Endothelial cell of umbilical vein (primary cell): ENCODE measurements at regions not wholly inside any gene's neighbourhood (a gene's known extent, or its start where the extent isn't known, plus 50 kb on each side); places are given as distances from the start of the nearest gene placed in this dataset.

Experiments
- BruUV-seq: library from RNA; stranded (reverse); fragments of 400-500 nt; replicated peaks from 2 replicates; lab custom pipeline; 2021; lab: Mats Ljungman, UMichigan
- CTCF ChIA-PET: fragments of 300-600, 350-600 bp; sonication (Branson Sonifier 250); formaldehyde crosslinking; loops from one replicate; lab custom pipeline; 2021; ENCODE audit warnings: antibody characterized with exemption, inconsistent platforms; lab: Charles Lee
- POLR2A ChIA-PET: fragments of 300-600, 350-600 bp; sonication (Branson Sonifier 250); formaldehyde crosslinking; loops from one replicate; lab custom pipeline; 2021; ENCODE audit warnings: antibody characterized with exemption, inconsistent platforms; lab: Charles Lee
- DNase-seq: peaks from one replicate; pipeline ENCODE4 v3.0.0-alpha.2; 2011; ENCODE audit warnings: low read depth, low spot score
- FAIRE-seq: peaks from 2 replicates; lab custom pipeline; 2011; peaks lifted over from hg19 to GRCh38; lab: Jason Lieb, UNC
- H2AFZ ChIP-seq: 2 replicates; pipeline ENCODE4 v1.6.0; 2012; ENCODE audit warnings: low read depth, low read length, control low read depth, inconsistent platforms
- H3K27ac ChIP-seq: 2 replicates; pipeline ENCODE4 v1.5.1; 2011; ENCODE audit warnings: low read depth, mild to moderate bottlenecking, control low read depth, low read length, moderate library complexity; ENCODE audit not compliant: insufficient read depth
- H3K27me3 ChIP-seq, 2 experiments: 2 replicates each; pipeline versions ENCODE4 v1.6.0 to v1.6.1; 2011; ENCODE audit warnings: low read length in 2 of 2, mixed read lengths in 1 of 2; ENCODE audit not compliant: control insufficient read depth in 2 of 2, insufficient read depth in 2 of 2
- H3K36me3 ChIP-seq, 2 experiments: 2 replicates in 1 of 2; 3 replicates in 1 of 2; pipeline ENCODE4 v1.5.1; 2011; ENCODE audit warnings: low read length in 2 of 2, mild to moderate bottlenecking in 1 of 2, moderate library complexity in 1 of 2; ENCODE audit not compliant: control insufficient read depth in 2 of 2, insufficient read depth in 2 of 2; ENCODE audit errors: extremely low read depth in 1 of 2
- H3K4me1 ChIP-seq: 3 replicates; pipeline ENCODE4 v1.5.1; 2011; ENCODE audit warnings: mild to moderate bottlenecking, low read length; ENCODE audit not compliant: control insufficient read depth, insufficient read depth; ENCODE audit errors: extremely low read depth
- H3K4me2 ChIP-seq: 2 replicates; pipeline ENCODE4 v1.6.1; 2011; ENCODE audit warnings: low read length, control low read depth, mixed read lengths; ENCODE audit not compliant: insufficient read depth
- H3K4me3 ChIP-seq, 3 experiments: fragments of 200-600 bp in 1 of 3; sonication (generic), shearing (Covaris generic) in 1 of 3; replicated peaks in 1 of 3; 2 replicates each; pipeline ENCODE4 v1.5.1; 2011 to 2016; ENCODE audit warnings: control low read depth in 3 of 3, low read length in 3 of 3, mild to moderate bottlenecking in 2 of 3, inconsistent platforms in 1 of 3, low read depth in 1 of 3, moderate library complexity in 1 of 3; ENCODE audit not compliant: insufficient read depth in 1 of 3
- H3K79me2 ChIP-seq: 2 replicates; pipeline ENCODE4 v1.6.0; 2012; ENCODE audit warnings: low read length, inconsistent platforms; ENCODE audit not compliant: control insufficient read depth, insufficient read depth
- H3K9ac ChIP-seq: replicated peaks from 2 replicates; pipeline ENCODE3; 2011; ENCODE audit warnings: low read length, control low read depth; ENCODE audit not compliant: insufficient read depth; ENCODE audit errors: extremely low read depth
- H3K9me1 ChIP-seq: replicated peaks from 3 replicates; pipeline ENCODE4 v1.6.0; 2011; ENCODE audit warnings: mild to moderate bottlenecking, low read length; ENCODE audit not compliant: control insufficient read depth, insufficient read depth; ENCODE audit errors: extremely low read depth
- H3K9me3 ChIP-seq: replicated peaks from 2 replicates; pipeline ENCODE4 v1.5.1; 2012; ENCODE audit warnings: low read length, inconsistent platforms; ENCODE audit not compliant: control insufficient read depth, insufficient read depth
- H4K20me1 ChIP-seq: replicated peaks from 2 replicates; pipeline ENCODE3; 2011; ENCODE audit warnings: mild to moderate bottlenecking, low read length; ENCODE audit not compliant: control insufficient read depth, insufficient read depth; ENCODE audit errors: extremely low read depth
- CTCF ChIP-seq, 2 donors: IDR thresholded peaks; 1 replicate in 1 of 2; 2 replicates in 1 of 2; pipeline ENCODE4 v1.5.1; 2011; ENCODE audit warnings: low read length in 2 of 2, mild to moderate bottlenecking in 2 of 2, moderate library complexity in 2 of 2, control low read depth in 1 of 2, inconsistent platforms in 1 of 2, low read depth in 1 of 2; ENCODE audit not compliant: insufficient read depth in 1 of 2; ENCODE audit errors: extremely low read depth in 1 of 2
- EZH2 ChIP-seq: IDR thresholded peaks from 2 replicates; pipeline ENCODE4 v1.6.1; 2012; ENCODE audit warnings: borderline replicate concordance, low read depth, mild to moderate bottlenecking, moderate library complexity, low read length, inconsistent platforms; ENCODE audit not compliant: severe bottlenecking
- FOS ChIP-seq: IDR thresholded peaks from 2 replicates; pipeline ENCODE4 v1.6.1; 2011; ENCODE audit warnings: mild to moderate bottlenecking, low read length, moderate library complexity, borderline replicate concordance; ENCODE audit not compliant: insufficient read depth
- GATA2 ChIP-seq: IDR thresholded peaks from 2 replicates; pipeline ENCODE4 v1.7.0; 2011; ENCODE audit warnings: low read depth, mild to moderate bottlenecking, moderate library complexity, mixed read lengths, low read length; ENCODE audit not compliant: insufficient read length, insufficient read depth
- JUN ChIP-seq: IDR thresholded peaks from 2 replicates; pipeline ENCODE4 v1.6.1; 2011; ENCODE audit warnings: borderline replicate concordance, low read depth; ENCODE audit not compliant: insufficient read length, insufficient read depth
- MAX ChIP-seq: IDR thresholded peaks from 2 replicates; pipeline ENCODE4 v1.6.1; 2011; ENCODE audit not compliant: insufficient read depth, insufficient read length
- MYC ChIP-seq: IDR thresholded peaks from one replicate; pipeline ENCODE4 v1.6.1; 2011; ENCODE audit warnings: mild to moderate bottlenecking, low read depth, low read length
- POLR2A ChIP-seq: IDR thresholded peaks from 2 replicates; pipeline ENCODE4 v1.6.1; 2012; ENCODE audit warnings: low read depth, mild to moderate bottlenecking, control low read depth, low read length
- POLR2AphosphoS5 ChIP-seq: IDR thresholded peaks from 2 replicates; pipeline ENCODE4 v1.6.1; 2012; ENCODE audit warnings: low read depth, mild to moderate bottlenecking, control low read depth, low read length, moderate library complexity; ENCODE audit not compliant: insufficient read depth
- dilution Hi-C: fragments of 300-500 bp; cut with MboI; formaldehyde crosslinking; loops from one replicate; pipeline ENCODE4 v1.15.0; 2019; ENCODE audit warnings: low sequenced_read_pairs; ENCODE audit not compliant: extremely low pct_ligation_motif_present
- intact Hi-C: fragments of 100-400 bp; cut with micrococcal nuclease; formaldehyde crosslinking; loops from one replicate; pipeline ENCODE4 v1.10.0; 2022

DNA sequence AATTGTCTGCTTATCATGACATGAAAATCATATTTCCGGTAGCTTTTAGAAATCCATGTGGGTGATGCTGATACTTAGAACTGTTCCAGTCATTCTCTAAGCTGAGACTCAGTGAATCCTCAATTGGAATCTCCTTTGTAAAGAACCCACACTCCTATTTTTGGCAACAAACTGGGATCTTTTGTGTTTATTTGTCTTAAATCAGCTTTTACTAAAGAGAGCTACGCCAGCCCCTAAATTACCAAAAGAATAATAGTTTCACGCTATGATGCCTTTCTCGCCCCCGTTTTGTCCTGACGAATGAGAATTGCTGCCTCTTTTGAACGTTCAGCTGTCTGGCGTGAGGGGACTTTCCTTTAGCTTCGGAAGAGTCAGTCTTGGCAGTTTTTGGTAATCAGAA is 195.9 kb downstream of the SHOX start:
- POLR2A ChIA-PET = no interaction called here
- no peak for DNase-seq
- FAIRE-seq = no peak
- Histone ChIP-seq H3K36me3 (no peaks in the 10 kb centered on the region), H4K20me1 (no peaks in the 10 kb centered on the region), H3K27ac (no peak overlapping the region), H3K9me3 (peaks cover under 1% of the 10 kb centered on the region), H2AFZ (no peak overlapping the region), H3K9ac (no peak overlapping the region), H3K4me1 (no peaks in the 10 kb centered on the region), H3K9me1 (no peaks in the 10 kb centered on the region), H3K27me3 (no peaks in the 10 kb centered on the region), H3K4me2 (no peak overlapping the region), H3K4me3 (no peak overlapping the region), H3K79me2 (no peaks in the 10 kb centered on the region)
- CTCF ChIA-PET = no interaction called here
- intact Hi-C loops = no loop called here
- BruUV-seq = no TSS peak
- TF ChIP-seq MAX = no peak
- no peak for TF ChIP-seq POLR2A
- TF ChIP-seq CTCF (IDR thresholded peaks at IDR 0.05; ENCODE audit: extremely low read depth in 1 of 2, insufficient read depth in 1 of 2, low read depth in 1 of 2, low read length in 2 of 2) = no peak
- no peak for TF ChIP-seq MYC
- no peak for TF ChIP-seq GATA2
- TF ChIP-seq JUN = no peak
- no peak for TF ChIP-seq POLR2AphosphoS5
- no peak for TF ChIP-seq FOS
- TF ChIP-seq EZH2 = no peak
- dilution Hi-C loops = no loop called here
